ENCODE measurements at regions not wholly inside any gene's neighbourhood (a gene's known extent, or its start where the extent isn't known, plus 50 kb on each side); places are given as distances from the start of the nearest gene placed in this dataset.
A peak's percentile ranks its signal among the peaks of the same experiment; 100 is the strongest.

DNA sequence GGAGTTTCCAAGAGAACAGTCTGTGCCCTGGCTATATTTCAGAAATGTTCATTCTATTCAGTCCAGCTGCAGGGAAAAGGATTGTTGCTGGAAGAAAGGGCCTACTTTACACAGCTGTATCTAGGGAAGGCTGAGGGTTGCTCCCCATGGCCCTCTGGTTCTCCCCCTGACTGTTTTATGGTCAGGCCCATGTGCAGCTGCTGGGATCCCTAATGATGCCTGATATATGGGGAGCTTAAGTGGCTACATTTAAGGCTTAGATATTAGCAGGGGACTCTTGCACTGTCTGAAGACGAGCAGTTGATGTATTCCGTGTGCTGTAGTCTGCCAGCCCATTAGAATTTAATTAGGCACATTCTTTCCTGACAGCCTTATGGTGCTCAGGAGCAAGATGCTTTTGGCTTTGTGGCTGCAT, 72.0 kb downstream of the FAM43A start:
- H3K9me3 Mint-ChIP-seq = peaks cover 9% of the 10 kb centered on the region
- no peak overlapping the region for H3K4me3 Mint-ChIP-seq
- peaks cover 29% of the 10 kb centered on the region for H3K4me1 Mint-ChIP-seq

DNA sequence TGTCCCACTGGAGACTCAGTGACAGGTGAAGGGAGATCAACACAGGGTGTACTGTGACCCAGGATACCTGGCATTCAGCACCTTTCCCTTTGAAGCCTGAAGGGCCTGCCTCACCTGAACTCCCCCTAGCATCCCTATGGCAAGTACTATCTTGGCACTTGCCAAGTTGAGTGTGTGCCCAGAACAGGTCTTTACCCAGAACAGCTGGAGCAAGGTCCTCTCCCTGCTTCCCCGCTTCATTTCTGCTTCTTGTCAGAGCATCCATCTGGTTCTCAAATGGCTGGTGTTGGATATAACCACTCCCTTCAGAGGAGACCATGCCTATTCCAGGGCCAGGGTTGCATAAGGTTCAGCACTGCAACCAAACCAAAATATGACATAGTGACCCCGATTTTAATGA, 73.0 kb downstream of the FAM43A start:
- no peaks in the 10 kb centered on the region for H3K9me3 ChIP-seq (ENCODE audit: low read depth)
- no peaks in the 10 kb centered on the region for H3F3A ChIP-seq (ENCODE audit: low read depth)
- Mint-ChIP-seq H3K27ac (no peak overlapping the region), H3K4me3 (no peak overlapping the region), H3K36me3 (peaks cover 2% of the 10 kb centered on the region), H3K9me3 (peaks cover 6% of the 10 kb centered on the region), H3K27me3 (ENCODE audit: insufficient read depth, low read depth) (peaks cover 19% of the 10 kb centered on the region), H3K4me1 (peaks cover 26% of the 10 kb centered on the region)
- peaks cover 16% of the 10 kb centered on the region for H3K4me1 ChIP-seq
- no peak overlapping the region for H2AFZ ChIP-seq (replicated peaks)
- no peak overlapping the region for H3K4me3 ChIP-seq
- H3K9ac ChIP-seq = no peak overlapping the region
- TF ChIP-seq, protein P1, sequence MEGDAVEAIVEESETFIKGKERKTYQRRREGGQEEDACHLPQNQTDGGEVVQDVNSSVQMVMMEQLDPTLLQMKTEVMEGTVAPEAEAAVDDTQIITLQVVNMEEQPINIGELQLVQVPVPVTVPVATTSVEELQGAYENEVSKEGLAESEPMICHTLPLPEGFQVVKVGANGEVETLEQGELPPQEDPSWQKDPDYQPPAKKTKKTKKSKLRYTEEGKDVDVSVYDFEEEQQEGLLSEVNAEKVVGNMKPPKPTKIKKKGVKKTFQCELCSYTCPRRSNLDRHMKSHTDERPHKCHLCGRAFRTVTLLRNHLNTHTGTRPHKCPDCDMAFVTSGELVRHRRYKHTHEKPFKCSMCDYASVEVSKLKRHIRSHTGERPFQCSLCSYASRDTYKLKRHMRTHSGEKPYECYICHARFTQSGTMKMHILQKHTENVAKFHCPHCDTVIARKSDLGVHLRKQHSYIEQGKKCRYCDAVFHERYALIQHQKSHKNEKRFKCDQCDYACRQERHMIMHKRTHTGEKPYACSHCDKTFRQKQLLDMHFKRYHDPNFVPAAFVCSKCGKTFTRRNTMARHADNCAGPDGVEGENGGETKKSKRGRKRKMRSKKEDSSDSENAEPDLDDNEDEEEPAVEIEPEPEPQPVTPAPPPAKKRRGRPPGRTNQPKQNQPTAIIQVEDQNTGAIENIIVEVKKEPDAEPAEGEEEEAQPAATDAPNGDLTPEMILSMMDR (IDR thresholded peaks at IDR 0.05) = no peak
- TF ChIP-seq EZH2phosphoT487 (IDR thresholded peaks at IDR 0.05) (no peak), EZH2 (IDR thresholded peaks at IDR 0.05) (no peak)
- no peak overlapping the region for H3K27ac ChIP-seq
- no peak for DNase-seq (ENCODE audit: low spot score)
- no peak overlapping the region for H3K4me2 ChIP-seq
- H3K27me3 ChIP-seq = no peaks in the 10 kb centered on the region
- H4K20me1 ChIP-seq (ENCODE audit: low read depth) = no peaks in the 10 kb centered on the region
- H3K36me3 ChIP-seq = no peaks in the 10 kb centered on the region
- H3K79me2 ChIP-seq (ENCODE audit: low read depth) = no peaks in the 10 kb centered on the region

More for the DNA sequence above, 72.0 kb downstream of the FAM43A start:
- Mint-ChIP-seq H3K27ac (no peak overlapping the region), H3K36me3 (peaks cover 2% of the 10 kb centered on the region), H3K27me3 (ENCODE audit: insufficient read depth, low read depth) (peaks cover 19% of the 10 kb centered on the region)
- no peaks in the 10 kb centered on the region for H3K36me3 ChIP-seq
- no peaks in the 10 kb centered on the region for H3K79me2 ChIP-seq (ENCODE audit: low read depth)
- DNase-seq (ENCODE audit: low spot score) = no peak
- no peaks in the 10 kb centered on the region for H3K9me3 ChIP-seq (ENCODE audit: low read depth)
- H3F3A ChIP-seq (ENCODE audit: low read depth) = no peaks in the 10 kb centered on the region
- H3K27ac ChIP-seq = no peak overlapping the region
- H3K9ac ChIP-seq = no peak overlapping the region
- peaks cover 16% of the 10 kb centered on the region for H3K4me1 ChIP-seq
- no peaks in the 10 kb centered on the region for H4K20me1 ChIP-seq (ENCODE audit: low read depth)
- TF ChIP-seq EZH2phosphoT487 (IDR thresholded peaks at IDR 0.05) = no peak
- TF ChIP-seq, protein P1 (IDR thresholded peaks at IDR 0.05) = no peak
- no peak for TF ChIP-seq EZH2 (IDR thresholded peaks at IDR 0.05)
- peak overlapping the region; percentile 16 for H3K4me2 ChIP-seq
- no peaks in the 10 kb centered on the region for H3K27me3 ChIP-seq
- no peak overlapping the region for H3K4me3 ChIP-seq
- H2AFZ ChIP-seq (replicated peaks) = no peak overlapping the region

DNA sequence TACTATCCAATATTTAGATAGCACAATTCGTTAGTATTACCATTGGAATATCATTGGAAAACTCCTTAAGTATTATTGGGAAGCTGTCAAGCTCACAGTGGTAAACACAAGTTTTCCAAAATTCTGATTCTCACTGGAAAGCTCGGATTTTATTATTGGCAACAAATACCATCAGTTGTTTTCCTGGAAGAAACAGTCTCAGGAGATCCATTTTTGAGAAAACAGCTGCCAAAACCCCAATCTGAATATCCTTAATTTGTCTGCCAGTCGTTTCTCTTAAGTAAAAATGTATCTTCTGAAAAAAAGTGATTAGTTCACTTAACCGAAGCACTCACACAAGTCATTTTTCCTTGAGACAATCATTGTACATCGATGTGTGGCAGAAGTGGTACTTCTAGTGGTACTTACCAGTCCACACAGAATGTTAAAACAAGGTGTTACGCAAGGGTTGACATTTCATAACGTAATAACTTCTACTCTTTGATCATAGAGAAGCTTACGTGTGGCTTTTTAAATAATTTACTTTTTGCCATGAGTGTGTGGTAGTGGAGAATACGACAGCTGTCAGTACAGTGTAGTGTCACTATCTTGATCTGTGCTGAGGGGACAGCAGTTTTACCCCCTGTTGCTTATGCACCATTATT, 74.9 kb downstream of the FAM43A start:
- no peak overlapping the region for H3K4me3 Mint-ChIP-seq
- no peaks in the 10 kb centered on the region for H3K36me3 Mint-ChIP-seq
- H3K27ac Mint-ChIP-seq = no peak overlapping the region
- no peak overlapping the region for H2AFZ ChIP-seq (replicated peaks)
- no peaks in the 10 kb centered on the region for H3K9me3 Mint-ChIP-seq
- no peak overlapping the region for H3K4me3 ChIP-seq
- DNase-seq (ENCODE audit: low spot score) = no peak
- peaks cover 14% of the 10 kb centered on the region for H3K27me3 Mint-ChIP-seq (ENCODE audit: insufficient read depth, low read depth)
- no peak overlapping the region for H3K27ac ChIP-seq
- no peaks in the 10 kb centered on the region for H3K79me2 ChIP-seq (ENCODE audit: low read depth)
- H3K36me3 ChIP-seq = no peaks in the 10 kb centered on the region
- H3F3A ChIP-seq (ENCODE audit: low read depth) = no peaks in the 10 kb centered on the region
- H3K9ac ChIP-seq = no peak overlapping the region
- TF ChIP-seq, protein P1 (IDR thresholded peaks at IDR 0.05) = no peak
- TF ChIP-seq EZH2 (IDR thresholded peaks at IDR 0.05) = no peak
- TF ChIP-seq EZH2phosphoT487 (IDR thresholded peaks at IDR 0.05) = no peak
- H3K27me3 ChIP-seq = no peaks in the 10 kb centered on the region
- peaks cover 16% of the 10 kb centered on the region for H3K4me1 ChIP-seq
- H3K4me2 ChIP-seq = peak overlapping the region; percentile 19
- no peaks in the 10 kb centered on the region for H4K20me1 ChIP-seq (ENCODE audit: low read depth)
- no peaks in the 10 kb centered on the region for H3K9me3 ChIP-seq (ENCODE audit: low read depth)
- H3K4me1 Mint-ChIP-seq = peaks cover 23% of the 10 kb centered on the region
